ENCODE measurements at regions not wholly inside any gene's neighbourhood (a gene's known extent, or its start where the extent isn't known, plus 50 kb on each side); places are given as distances from the start of the nearest gene placed in this dataset.

GRCh38 chr15:85312486-85312885 lies 67.9 kb upstream of the AKAP13 start:
- TF ChIP-seq, protein P1, sequence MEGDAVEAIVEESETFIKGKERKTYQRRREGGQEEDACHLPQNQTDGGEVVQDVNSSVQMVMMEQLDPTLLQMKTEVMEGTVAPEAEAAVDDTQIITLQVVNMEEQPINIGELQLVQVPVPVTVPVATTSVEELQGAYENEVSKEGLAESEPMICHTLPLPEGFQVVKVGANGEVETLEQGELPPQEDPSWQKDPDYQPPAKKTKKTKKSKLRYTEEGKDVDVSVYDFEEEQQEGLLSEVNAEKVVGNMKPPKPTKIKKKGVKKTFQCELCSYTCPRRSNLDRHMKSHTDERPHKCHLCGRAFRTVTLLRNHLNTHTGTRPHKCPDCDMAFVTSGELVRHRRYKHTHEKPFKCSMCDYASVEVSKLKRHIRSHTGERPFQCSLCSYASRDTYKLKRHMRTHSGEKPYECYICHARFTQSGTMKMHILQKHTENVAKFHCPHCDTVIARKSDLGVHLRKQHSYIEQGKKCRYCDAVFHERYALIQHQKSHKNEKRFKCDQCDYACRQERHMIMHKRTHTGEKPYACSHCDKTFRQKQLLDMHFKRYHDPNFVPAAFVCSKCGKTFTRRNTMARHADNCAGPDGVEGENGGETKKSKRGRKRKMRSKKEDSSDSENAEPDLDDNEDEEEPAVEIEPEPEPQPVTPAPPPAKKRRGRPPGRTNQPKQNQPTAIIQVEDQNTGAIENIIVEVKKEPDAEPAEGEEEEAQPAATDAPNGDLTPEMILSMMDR (IDR thresholded peaks at IDR 0.05), result no peak
- no peak for TF ChIP-seq POLR2A (IDR thresholded peaks at IDR 0.05; ENCODE audit: low read depth)
- no peak for TF ChIP-seq POLR2AphosphoS5 (IDR thresholded peaks at IDR 0.05)
- TF ChIP-seq EP300 (IDR thresholded peaks at IDR 0.05), result no peak
